GDM1 (cell line): ENCODE measurements at regions not wholly inside any gene's neighbourhood (a gene's known extent, or its start where the extent isn't known, plus 50 kb on each side); places are given as distances from the start of the nearest gene placed in this dataset.
"Not testable (repeated sequence)": the region's sequence is repeated elsewhere in the genome, so short reads cannot be mapped to it uniquely, and the experiment has no call there.

Source experiments
- DNase-seq: peaks from one replicate; lab custom pipeline; 2025; lab: John Stamatoyannopoulos, UW

DNA sequence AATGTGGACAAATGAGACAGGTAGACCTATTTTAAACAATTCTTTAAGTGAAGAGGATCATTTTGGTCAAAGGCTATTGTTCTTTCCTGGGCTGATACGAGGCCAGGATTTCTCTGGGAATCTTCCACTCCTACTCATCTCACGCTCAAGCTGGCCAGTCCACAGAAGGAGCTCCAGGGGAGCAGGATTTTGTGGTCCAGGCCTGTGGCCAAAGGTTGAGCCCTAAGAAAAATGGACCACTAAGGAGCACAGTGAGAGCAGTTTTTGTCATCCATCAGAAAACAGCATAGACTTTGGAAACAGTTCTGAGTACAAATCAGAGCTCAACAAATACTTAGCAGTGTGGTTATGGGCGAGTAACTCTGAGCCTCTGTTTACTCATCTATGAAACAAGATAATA is 260.2 kb upstream of the RUNX1 start:
- DNase-seq, result no peak

DNA sequence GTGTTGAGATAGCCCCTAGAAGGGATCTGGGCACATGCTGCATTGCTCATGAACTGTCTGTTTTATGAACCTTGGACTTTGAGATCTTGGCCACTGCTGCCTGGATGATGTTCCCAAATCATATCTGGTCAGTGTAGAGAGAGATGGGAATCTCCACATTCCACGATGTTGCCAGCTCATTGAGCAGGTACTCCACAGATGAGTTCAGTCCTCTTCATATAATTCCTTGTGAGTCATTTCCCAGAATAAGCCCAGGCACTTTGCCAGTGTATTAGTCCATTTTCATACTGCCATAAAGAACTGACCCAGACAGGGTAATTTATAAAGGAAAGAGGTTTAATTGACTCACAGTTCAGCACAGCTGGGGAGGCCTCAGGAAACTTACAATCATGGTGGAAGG is 254.0 kb upstream of the RUNX1 start:
- DNase-seq, result no peak

DNA sequence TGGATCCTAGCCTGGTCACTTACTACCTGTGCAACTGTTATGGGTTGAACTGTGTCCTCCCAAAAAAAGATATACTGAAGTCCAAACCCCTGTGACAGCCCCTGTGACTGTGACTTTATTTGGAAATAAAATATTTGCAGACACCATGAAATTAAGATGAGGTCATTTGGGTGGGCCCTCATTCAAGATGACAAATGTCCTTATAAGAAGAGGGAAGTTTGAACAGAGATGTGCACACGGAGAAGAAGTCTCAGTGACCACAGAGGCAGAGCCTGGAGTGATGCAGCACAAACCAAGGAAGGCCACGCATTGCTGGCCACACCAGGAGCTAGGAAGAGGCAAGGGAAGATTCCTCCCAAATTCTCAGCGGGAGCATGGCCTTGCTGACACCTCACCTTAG is 249.7 kb upstream of the RUNX1 start:
- peak; percentile 7 for DNase-seq

DNA sequence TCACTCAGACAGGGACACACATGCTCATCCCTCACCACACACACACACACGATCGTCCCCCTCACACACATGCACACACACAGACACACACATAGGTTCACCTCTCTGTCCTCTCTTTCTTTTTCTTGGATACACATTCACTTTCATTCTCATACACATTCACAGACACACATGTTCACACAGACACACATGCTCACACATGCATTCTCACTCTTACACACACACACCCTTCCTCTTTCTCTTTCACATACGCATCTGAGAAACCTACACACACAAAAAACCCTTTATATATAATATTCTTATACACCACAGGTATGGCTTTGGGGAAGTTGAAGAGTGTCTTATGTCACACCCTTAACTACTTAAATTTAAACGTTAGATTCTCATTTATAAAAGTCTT is 248.6 kb upstream of the RUNX1 start:
- no peak for DNase-seq

DNA sequence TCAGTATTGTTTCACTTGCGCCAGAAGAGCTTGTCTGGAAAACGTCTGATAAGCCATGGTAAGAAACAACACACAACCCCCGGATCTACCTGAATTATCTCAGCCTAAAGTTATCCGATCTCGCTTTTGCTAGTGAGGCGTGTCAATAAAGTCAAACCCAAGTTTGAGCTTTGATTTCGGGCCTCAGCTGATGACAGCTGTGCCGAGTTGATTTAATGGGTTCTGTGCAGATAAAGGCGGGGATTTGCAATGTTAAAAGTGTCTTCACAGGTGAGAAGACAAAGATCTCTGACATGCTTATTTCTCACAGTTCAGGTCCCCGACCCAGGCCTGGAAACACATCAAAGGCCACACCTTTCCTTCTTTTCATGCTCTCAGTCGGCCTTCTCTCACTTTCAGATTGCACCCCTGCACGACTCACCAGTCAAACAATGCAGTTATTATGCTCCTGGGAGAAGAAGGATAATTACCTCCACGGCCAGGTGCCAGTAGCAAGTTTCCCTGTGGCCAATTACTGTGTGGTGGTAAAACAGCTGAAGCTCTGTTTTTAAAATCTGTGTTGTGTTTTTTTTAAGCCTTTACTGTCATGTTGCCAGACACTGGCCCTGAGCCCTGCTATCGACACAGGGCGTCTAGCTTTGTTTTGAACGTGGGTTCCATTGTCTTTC is 245.3 kb upstream of the RUNX1 start:
- DNase-seq, result no peak

DNA sequence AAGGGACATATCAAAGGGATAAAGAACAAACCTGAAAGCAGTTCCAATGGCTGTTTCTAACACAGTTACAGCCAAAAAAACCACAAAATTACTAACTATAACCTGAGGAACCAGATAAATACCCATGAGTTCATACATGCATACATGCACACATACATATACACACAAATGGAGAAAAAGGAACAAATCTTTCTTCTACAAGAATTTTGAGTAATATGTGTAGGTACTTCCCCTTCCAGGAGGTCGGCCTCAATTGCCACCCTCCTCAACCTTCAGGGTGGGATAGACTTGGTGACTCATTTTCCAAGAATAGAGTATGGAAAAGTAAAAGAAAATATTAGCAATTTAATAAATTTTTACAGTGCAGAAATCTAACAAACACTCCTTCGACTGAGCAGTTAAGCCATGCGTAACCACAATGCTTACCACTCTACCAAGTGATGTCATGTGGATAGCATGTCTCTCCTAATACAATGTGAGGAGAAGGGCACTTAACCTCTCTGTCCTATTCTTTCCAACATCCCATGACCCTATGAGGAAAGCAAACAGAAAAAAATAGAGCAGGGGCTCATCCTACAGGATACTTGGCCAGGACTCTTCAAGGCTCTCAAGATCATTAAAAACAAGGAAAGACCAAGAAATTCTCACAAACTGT is 243.0 kb upstream of the RUNX1 start:
- no peak for DNase-seq

DNA sequence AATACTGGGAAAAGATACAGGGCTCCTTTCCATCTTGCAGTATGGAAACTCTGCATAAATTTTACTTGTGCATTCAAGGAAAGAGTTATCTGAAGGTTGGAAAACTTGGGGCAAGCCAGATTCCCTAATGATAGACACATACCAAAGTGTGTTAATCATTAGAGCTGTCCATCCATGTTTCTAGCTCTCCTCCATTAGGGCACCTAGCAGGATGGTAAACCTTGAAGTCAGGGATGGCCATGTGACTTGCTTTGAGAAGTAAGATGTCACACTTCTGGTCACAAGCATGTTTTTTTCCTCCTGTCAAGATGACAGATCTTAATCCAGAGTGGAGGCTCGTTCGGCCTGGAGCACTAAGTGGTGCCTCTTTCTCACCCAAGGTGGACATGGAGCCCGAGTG is 241.9 kb upstream of the RUNX1 start:
- no peak for DNase-seq

DNA sequence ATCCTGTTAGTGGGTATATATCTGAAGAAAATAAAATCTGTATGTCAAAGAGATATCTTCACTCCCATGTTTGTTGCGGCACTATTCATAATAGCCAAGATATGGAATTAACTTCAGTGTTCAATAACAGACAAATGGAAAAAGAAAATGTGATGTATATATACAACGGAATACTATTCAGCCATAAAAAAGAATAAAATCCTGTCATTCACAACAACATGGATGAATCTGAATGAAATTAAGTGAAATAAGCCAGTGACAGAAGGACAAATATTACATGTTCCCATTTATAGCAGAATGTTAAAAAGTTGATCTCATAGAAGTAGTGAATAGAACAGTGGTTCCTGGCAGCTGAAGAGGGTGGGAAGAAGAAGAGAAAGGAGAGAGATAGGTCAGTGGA is 239.1 kb upstream of the RUNX1 start:
- DNase-seq, result no peak

DNA sequence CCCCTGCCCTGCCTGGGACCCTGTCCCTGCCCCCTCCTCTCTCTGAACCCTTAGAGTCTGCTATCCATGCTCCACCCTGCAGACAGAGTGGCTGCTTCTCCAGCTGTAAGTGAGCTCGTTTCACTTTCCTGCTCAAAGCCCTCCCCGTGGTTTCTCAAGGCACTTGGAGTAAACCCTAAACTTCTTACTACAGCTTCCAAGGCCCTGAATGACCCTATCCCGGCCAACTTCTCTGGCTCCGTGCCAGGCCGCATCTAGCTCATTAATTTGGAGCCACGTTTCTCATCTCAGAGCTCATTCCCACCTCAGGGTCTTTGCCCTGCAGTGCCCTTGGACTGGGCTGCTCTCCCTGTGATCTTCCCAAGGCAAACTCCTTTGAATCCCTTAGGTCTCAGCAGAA is 235.1 kb upstream of the RUNX1 start:
- no peak for DNase-seq

DNA sequence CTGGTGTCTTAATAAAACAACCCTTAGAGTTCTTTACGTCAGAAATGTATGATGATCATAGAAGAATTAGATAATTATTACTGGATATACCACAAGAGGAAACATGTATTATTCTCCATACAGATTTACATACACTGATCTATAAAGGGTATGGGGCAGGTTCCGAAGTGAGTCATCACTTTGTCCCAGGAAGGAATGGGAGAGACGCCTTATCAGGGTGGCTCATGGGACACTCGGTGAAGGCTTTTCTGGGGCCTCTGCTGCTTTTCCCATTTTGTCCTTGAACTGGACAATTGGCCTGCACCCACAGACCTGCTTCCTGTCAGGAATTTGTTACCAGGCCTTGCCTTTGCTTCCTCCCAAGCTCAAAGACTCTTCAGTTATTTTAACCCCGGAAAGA is 233.8 kb upstream of the RUNX1 start:
- DNase-seq, result no peak

DNA sequence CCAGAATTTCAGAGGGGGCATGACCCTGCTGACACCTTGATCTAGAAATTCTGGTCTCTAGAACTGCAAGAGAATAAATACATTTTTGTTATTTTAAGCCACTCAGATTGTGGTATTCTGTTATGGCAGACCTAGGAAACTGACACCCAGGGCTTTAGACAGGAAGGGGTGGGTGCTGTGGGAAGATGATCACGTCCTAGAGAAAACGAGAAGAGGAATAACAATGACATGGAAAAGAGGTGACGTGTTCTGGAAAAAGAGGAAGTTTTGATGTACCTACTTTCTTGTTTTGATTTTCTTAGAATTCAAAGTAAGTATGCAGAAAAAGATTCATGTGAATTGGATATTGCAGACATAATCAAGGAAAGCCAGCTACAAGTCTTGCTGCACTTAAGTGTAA is 232.9 kb upstream of the RUNX1 start:
- no peak for DNase-seq

DNA sequence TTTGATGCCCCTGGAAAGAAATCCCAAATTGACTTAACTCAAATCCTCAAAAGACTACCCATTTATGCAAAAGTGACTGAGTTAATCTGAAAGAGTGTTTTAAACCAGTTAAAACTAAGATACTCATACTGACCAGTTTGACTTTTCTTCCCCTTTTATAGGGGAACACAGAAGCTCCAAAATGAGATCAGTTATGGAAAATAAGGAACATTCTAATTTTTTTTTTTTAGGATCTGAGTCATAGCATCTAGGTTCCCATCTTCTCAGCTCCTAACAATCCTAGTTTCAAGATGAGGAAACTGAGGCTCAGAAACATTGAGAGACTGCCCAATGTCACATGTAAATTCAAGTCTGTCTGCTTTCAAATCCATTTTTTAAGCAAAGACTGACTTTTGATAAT is 231.1 kb upstream of the RUNX1 start:
- no peak for DNase-seq

DNA sequence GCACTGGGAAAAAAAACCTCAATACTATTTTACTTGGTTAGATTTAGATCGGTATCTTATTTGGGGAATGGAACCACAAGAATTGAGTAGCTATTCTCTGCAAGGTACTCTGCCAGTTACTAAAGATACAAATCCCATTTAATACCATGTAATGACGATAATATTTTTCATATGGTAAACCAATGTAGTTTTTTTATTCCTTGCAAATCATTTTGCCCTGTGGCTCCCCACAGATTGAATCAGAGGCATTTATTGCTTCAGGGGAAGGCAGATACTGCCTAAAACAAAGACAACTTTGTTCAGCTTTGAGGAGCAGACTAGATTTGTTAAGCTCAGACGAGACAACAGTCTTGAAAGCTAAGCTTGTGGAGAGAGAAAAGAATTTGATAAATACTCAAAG is 226.7 kb upstream of the RUNX1 start:
- DNase-seq, result no peak

DNA sequence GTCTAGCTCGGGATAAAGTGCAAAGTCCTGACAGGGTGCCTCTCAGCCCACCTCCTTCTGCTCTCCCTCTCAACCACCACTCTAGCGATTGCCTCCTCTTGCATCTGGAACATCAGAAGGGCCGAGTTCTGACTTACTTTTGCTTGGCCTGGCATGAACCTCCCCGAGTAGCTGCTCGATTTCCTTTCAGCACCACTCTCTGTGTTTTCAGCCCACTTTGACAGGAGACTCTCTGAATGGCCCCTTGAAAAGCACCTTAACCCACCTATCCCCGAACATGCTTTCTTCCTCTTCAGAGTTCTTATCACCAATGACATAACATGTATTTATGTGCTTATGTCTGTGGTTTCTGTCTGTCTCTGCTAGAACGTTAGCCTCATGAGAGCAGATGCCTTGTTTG is 225.8 kb upstream of the RUNX1 start:
- DNase-seq, result no peak

DNA sequence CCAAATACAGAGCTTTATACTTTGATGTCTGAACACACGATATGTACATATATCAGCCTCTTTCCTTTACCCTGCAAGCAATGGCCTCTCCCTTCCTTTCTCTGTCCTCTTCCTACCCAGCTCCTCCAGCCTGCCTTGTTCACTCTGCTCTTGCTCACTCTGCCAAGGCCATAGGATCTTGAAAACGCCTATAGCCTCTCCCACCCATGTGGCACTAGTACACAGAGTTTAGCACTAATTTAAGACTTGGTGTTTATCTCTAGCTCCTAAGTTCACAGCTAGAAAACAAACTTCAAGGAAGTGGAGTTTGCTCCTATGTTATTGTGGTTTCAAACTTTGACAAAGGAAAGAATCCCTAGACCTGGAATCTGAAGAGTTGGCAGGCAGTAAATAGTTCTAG is 225.0 kb upstream of the RUNX1 start:
- DNase-seq, result no peak

DNA sequence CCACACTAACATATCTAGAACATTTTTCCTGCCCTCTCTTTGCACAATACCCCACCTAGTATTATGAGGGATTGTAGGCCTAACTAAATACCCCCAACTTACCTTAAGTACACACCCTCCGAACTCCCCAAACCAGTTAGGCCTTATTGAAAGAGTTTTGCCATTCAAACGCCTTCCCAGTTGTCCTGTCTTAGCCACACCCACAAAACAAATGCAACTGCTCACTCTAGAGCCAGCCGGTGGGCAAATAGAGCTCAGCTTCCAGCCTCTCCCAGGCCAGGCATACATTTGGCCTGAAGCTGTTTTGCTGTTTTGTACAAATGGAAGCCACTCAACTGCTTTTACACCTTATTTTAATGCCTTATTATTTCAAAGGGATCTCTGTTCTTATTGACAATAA is 224.2 kb upstream of the RUNX1 start:
- no peak for DNase-seq

DNA sequence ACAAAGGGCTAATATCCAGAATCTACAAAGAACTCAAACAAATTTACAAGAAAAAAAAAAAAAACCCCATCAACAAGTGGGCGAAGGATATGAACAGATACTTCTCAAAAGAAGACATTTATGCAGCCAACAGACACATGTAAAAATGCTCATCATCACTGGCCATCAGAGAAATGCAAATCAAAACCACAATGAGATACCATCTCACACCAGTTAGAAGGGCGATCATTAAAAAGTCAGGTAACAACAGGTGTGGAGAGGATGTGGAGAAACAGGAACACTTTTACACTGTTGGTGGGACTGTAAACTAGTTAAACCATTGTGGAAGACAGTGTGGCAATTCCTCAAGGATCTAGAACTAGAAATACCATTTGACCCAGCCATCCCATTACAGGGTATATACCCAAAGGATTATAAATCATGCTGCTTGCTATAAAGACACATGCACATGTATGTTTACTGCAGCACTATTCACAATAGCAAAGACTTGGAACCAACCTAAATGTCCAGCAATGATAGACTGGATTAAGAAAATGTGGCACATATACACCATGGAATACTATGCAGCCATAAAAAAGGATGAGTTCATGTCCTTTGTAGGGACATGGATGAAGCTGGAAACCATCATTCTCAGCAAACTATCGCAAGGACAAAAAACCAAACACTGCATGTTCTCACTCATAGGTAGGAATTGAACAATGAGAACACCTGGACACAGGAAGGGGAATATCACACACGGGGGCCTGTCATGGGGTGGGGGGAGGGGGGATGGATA is 222.4 kb upstream of the RUNX1 start:
- DNase-seq, result not testable (repeated sequence)

DNA sequence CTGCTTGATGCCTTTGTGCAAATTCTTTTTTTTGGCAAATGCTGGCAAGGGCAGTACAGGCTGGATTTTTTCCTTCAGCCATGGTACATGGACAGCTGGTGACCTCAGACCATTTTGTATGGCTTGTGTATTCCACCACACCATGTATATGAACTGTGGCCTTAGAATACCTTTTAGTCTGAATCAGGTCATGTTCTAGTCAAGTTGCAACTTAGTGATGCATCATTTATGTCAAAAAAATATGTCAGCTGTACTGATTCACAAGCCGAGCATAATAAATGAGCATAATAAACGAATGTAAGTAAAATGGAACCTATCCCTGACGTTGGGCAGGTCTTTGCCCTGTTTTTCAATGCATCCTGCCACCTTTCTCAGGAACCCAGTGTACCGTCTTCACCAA is 219.7 kb upstream of the RUNX1 start:
- no peak for DNase-seq

DNA sequence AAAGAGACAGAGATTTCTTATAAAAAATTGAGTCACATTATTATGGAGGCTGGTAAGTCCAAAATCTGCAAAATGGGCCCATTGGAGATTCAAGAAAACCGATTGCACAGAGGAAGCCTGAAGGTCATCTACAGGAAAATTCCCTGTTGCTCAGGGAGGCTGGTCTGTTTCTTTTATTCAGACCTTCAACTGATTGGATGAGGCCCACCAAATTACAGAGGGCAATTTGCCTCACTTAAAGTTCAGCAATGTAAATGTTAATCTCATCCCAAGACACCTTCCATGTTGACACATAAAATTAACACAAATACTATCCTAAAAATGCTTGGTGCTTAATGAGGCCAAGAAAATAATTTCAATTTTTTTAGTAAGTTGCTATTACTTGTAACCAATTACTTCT is 219.2 kb upstream of the RUNX1 start:
- DNase-seq, result no peak

DNA sequence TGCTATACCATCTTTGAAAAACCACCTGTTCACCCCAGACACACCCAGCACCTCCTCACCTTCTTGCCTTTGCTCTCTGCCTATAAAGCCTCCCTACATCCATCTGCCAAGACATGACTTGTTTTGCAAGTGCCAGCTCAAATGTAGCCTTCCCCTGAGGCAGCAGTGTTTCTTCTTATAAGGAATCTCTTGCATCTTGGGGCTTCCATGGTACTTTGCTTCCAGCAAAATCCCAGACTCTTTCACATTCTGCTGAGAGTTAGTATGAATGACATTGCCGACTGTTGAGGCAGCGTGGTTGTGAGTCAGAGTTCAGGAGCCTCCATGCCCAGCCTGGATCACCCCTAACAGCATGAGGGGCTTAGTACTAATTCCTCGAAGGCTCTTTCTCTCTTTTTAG is 217.4 kb upstream of the RUNX1 start:
- no peak for DNase-seq

DNA sequence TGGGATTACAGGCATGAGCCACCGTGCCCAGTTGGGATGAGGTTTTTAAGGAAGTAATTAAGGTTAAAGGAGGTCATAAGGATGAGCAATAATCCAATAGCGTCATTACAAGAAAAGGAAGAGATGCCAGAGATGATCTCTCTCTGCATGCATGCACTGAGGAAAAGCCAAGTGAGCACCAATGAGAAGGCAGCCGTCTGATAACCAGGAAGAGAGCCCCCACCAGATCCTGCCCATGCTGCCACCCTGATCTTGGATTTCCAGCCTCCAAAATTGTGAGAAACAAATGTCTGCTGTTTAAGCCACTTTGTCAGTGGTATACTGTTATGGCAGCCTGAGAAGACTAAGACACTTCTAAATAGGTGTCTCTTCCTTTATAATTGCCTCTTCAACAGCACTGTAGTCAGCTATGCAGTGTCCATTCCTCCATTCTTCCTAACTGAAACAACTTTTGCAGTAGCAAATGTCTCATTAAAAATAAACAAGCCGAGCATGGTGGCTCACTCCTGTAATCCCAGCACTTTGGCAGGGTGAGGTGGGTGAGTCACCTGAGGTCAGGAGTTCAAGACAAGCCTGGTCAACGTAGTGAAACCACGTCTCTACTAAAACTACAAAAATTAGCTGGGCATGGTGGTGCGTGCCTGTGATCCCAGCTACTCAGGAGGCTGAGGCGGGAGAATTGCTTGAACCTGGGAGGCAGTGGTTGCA is 216.2 kb upstream of the RUNX1 start:
- DNase-seq, result no peak

DNA sequence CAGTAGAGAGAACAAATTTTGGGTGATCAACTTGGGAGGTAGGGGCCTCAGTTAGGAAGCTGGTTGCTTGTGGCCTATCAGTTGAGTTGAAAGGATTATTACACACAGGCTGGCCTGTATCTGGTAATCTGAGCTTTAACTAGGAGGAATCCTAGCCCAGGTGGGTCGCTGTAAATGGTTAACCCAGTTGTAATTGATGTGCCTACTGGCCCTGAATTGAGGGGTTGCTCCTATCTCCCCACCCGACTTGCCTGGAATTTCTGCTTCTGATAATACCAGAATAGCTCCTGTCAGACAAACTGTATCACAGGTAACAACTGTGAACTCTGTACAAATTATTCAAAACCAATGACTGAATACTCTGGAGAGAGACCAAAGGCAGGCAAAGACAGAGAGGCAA is 210.4 kb upstream of the RUNX1 start:
- no peak for DNase-seq

DNA sequence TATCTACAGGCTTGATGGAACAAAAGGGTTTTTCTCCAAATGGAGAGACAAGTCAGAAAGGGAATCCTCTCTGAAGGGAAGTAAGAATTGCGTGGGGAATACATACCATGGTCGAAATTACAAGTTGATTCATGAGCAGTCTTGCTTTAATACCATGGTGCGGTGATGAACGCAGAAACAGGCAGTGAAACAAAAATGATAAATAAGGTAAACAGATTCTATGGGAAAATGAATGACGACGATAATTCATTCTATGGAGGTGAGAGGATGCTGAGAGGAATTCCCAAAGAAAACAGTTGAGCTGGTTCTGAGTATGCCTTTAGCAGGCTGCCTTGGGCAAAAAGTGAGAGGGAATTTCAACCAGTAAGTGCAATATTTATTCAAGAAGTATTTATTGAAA is 209.4 kb upstream of the RUNX1 start:
- DNase-seq, result no peak
